Gastrocnemius medialis (tissue), 4 donors: ENCODE measurements at regions not wholly inside any gene's neighbourhood (a gene's known extent, or its start where the extent isn't known, plus 50 kb on each side); places are given as distances from the start of the nearest gene placed in this dataset.

ENCODE experiments used
- ATAC-seq, 2 donors: fragments of 150-250 bp; one replicate each; pipeline ENCODE4 v1.9.1; 2016
- DNase-seq, 2 donors: peaks; one replicate each; pipeline ENCODE4 v3.0.0-alpha.2; 2019
- H3K27ac ChIP-seq, 4 donors: fragments of 200-600 bp; sonication (generic); 1 replicate in 1 of 4; 2 replicates in 3 of 4; pipeline ENCODE4 v1.5.1; 2016 to 2018; ENCODE audit warnings: mild to moderate bottlenecking in 2 of 4, moderate library complexity in 1 of 4
- H3K27me3 ChIP-seq, 3 donors: fragments of 200-600 bp; sonication (generic) in 2 of 3; 1 replicate in 1 of 3; 2 replicates in 2 of 3; pipeline versions ENCODE4 v1.5.1 to v1.6.0; 2016 to 2019; ENCODE audit warnings: mild to moderate bottlenecking in 1 of 3, moderate library complexity in 1 of 3
- H3K36me3 ChIP-seq, 2 donors: fragments of 200-600 bp; sonication (generic) in 1 of 2; one replicate each; pipeline ENCODE4 v1.5.1; 2017 to 2018
- H3K4me1 ChIP-seq, 2 donors: fragments of 200-600 bp; sonication (generic) in 1 of 2; one replicate each; pipeline ENCODE4 v1.5.1; 2016 to 2017; ENCODE audit warnings: mild to moderate bottlenecking in 2 of 2
- H3K4me3 ChIP-seq, 4 donors: fragments of 200-600 bp; sonication (generic) in 3 of 4; 1 replicate in 1 of 4; 2 replicates in 3 of 4; pipeline ENCODE4 v1.5.1; 2016 to 2019; ENCODE audit warnings: mild to moderate bottlenecking in 2 of 4
- H3K9me3 ChIP-seq, 3 donors: fragments of 200-600 bp; sonication (generic) in 2 of 3; 1 replicate in 1 of 3; 2 replicates in 2 of 3; pipeline ENCODE4 v1.5.1; 2016 to 2019
- POLR2A ChIP-seq, 2 donors: fragments of 450-650 bp; IDR thresholded peaks; one replicate each; pipeline ENCODE4 v1.6.1; 2017; ENCODE audit warnings: antibody characterized with exemption in 2 of 2, mild to moderate bottlenecking in 2 of 2, moderate library complexity in 2 of 2
- in situ Hi-C, 4 donors: fragments of 200-750 bp; cut with MboI; loops; one replicate each; pipeline versions ENCODE4 v1.15.0 to v1.8.0; 2017; ENCODE audit warnings: low sequenced_read_pairs in 4 of 4
- intact Hi-C: fragments of 100-400 bp; cut with DNase I; formaldehyde crosslinking; loops from one replicate; pipeline ENCODE4 v1.15.1; 2023; ENCODE audit warnings: low total_unique reads
- TF ChIP-seq, protein P1 (sequence below), 5 experiments: fragments of 450-650 bp in 3 of 5; fragments of 200-600 bp in 2 of 5; sonication (generic) in 2 of 5; IDR thresholded peaks in 4 of 5; conservative IDR thresholded peaks in 1 of 5; 1 replicate in 4 of 5; 2 replicates in 1 of 5; pipeline ENCODE4 v1.5.1; 2016 to 2019; ENCODE audit warnings: antibody characterized with exemption in 5 of 5, mild to moderate bottlenecking in 3 of 5, moderate library complexity in 3 of 5

DNA sequence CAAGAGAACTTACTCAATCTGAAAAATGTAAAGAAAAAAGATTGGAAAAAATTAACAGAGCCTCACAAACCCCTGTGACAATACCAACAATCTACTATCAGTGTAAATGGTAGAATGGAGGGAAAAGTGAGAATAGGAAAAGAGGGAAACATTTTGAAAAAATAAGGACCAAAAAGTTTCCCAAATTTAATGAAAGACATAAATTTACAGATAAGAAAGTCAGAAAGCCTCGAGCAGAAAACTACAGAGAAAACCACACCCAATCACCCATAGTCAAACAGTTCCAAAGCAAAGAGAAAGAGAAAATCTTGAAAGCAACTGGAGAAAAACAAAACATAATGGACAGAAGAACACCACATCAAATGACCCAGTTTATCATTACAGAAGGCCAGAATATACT is 142.7 kb upstream of the DIO3 start:
- TF ChIP-seq, protein P1, sequence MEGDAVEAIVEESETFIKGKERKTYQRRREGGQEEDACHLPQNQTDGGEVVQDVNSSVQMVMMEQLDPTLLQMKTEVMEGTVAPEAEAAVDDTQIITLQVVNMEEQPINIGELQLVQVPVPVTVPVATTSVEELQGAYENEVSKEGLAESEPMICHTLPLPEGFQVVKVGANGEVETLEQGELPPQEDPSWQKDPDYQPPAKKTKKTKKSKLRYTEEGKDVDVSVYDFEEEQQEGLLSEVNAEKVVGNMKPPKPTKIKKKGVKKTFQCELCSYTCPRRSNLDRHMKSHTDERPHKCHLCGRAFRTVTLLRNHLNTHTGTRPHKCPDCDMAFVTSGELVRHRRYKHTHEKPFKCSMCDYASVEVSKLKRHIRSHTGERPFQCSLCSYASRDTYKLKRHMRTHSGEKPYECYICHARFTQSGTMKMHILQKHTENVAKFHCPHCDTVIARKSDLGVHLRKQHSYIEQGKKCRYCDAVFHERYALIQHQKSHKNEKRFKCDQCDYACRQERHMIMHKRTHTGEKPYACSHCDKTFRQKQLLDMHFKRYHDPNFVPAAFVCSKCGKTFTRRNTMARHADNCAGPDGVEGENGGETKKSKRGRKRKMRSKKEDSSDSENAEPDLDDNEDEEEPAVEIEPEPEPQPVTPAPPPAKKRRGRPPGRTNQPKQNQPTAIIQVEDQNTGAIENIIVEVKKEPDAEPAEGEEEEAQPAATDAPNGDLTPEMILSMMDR (IDR thresholded peaks at IDR 0.05 in 4 of 5, conservative IDR thresholded peaks at IDR 0.05 in 1 of 5), result no peak
- TF ChIP-seq POLR2A (IDR thresholded peaks at IDR 0.05), result no peak
- Histone ChIP-seq H3K4me3 (no peak overlapping the region), H3K36me3 (no peaks in the 10 kb centered on the region), H3K9me3 (peaks cover 0 to 4% (median 0%) of the 10 kb centered on the region in 3 donors), H3K27me3 (peaks cover 0 to 9% (median 0%) of the 10 kb centered on the region in 3 donors), H3K4me1 (no peaks in the 10 kb centered on the region), H3K27ac (no peak overlapping the region)
- no peak for DNase-seq
- intact Hi-C loops (no loop called here), in situ Hi-C loops (no loop called here)
- ATAC-seq, result no peak

DNA sequence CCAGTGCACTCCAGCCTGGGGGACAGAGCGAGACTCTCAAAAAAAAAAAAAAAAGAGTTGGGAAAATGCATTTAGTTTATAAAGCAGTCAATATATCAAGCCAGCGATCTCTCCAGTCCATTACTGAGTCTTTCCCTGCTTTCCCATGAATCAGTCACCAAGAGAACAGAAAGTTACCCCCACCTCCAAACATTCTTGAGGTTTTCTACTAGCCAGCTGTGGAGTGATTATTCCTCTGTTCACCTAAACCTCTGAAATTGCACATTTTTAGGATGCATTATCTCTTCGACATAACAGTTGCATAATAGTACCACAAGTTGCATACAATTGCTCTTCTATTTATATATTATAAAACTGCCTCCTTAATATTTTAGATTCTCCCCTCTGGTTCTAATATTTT is 134.8 kb upstream of the DIO3 start:
- peaks cover 0 to 7% (median 0%) of the 10 kb centered on the region in 3 donors for H3K9me3 ChIP-seq
- no peak for ATAC-seq
- intact Hi-C loops, result no loop called here

DNA sequence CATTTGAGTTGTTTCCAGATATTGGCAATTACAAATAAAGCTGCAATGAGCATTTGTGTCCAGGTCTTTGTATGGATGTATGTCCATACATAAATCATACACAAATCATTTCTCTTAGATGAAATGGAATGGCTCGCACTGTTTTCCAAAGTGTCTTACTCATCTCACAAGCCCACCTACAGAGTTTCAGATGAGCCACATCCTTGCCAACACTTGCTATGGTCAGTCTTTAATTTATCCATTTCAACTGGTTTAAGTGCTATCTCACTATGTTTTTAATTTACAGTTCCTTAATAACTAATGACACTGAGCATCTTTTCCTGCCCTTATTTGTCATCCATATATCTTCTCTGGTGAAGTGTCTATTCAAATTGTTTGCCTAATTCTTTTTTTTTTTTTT is 132.9 kb upstream of the DIO3 start:
- no peak for DNase-seq
- no peak for ATAC-seq
- Histone ChIP-seq H3K27ac (no peak overlapping the region), H3K4me1 (no peaks in the 10 kb centered on the region), H3K36me3 (no peaks in the 10 kb centered on the region), H3K27me3 (no peaks in the 10 kb centered on the region), H3K9me3 (peaks cover 0 to 7% (median 0%) of the 10 kb centered on the region in 3 donors), H3K4me3 (no peak overlapping the region)
- TF ChIP-seq, protein P1 (IDR thresholded peaks at IDR 0.05 in 4 of 5, conservative IDR thresholded peaks at IDR 0.05 in 1 of 5), result no peak
- TF ChIP-seq POLR2A (IDR thresholded peaks at IDR 0.05), result no peak
- in situ Hi-C loops, result no loop called here
- intact Hi-C loops, result no loop called here

More for the DNA sequence above, 134.8 kb upstream of the DIO3 start:
- TF ChIP-seq, protein P1 (IDR thresholded peaks at IDR 0.05 in 4 of 5, conservative IDR thresholded peaks at IDR 0.05 in 1 of 5), result no peak
- TF ChIP-seq POLR2A (IDR thresholded peaks at IDR 0.05), result no peak
- no peak for DNase-seq
- Histone ChIP-seq H3K4me3 (no peak overlapping the region), H3K36me3 (no peaks in the 10 kb centered on the region), H3K27me3 (no peaks in the 10 kb centered on the region), H3K27ac (no peak overlapping the region), H3K4me1 (no peaks in the 10 kb centered on the region)
- in situ Hi-C loops, result no loop called here

DNA sequence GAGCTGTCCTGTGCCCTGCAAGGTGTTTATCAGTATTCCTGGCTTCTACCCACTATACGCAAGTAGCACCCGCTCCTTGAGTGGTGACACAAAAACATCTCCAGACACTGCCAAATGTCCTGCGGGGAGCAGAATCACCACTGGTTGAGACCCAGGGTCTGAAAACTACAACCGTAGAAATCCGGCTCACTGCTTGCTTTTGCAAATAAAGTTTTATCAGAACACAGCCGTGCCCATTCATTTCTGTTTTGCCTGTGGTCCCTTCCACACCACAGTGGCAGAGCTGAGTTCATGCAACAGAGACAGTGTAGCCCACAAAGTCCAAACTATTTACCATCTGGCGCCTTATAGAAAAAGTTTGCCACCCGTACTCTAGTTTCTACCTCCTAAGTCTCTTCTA is 125.7 kb upstream of the DIO3 start:
- ATAC-seq (no peak), DNase-seq (no peak)
- intact Hi-C loops (no loop called here), in situ Hi-C loops (no loop called here)
- Histone ChIP-seq H3K36me3 (no peaks in the 10 kb centered on the region), H3K9me3 (no peaks in the 10 kb centered on the region), H3K27me3 (no peaks in the 10 kb centered on the region), H3K4me3 (no peak overlapping the region), H3K27ac (no peak overlapping the region), H3K4me1 (no peaks in the 10 kb centered on the region)
- TF ChIP-seq, protein P1 (IDR thresholded peaks at IDR 0.05 in 4 of 5, conservative IDR thresholded peaks at IDR 0.05 in 1 of 5), result no peak
- no peak for TF ChIP-seq POLR2A (IDR thresholded peaks at IDR 0.05)

DNA sequence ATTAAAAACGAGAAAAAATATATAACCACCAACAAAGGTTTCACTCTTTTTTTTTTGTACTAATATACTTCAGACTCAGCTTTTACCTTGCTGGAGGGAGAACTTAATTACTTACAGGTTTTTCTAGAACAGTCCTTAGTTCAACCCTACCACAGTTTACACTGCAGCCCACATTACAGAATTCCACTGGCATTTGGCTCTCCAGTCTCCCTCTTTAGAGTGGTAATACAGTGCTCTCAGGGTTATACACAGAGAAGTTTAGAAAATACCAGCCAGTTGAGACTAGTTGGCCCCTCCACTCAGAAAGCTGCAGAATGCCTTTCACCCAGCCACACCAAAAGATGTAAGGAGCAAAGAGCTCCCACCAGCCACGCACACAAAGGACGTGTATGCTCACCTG is 122.3 kb upstream of the DIO3 start:
- H3K4me1 ChIP-seq, result no peaks in the 10 kb centered on the region
- TF ChIP-seq, protein P1 (IDR thresholded peaks at IDR 0.05 in 4 of 5, conservative IDR thresholded peaks at IDR 0.05 in 1 of 5), result no peak
- no peak for TF ChIP-seq POLR2A (IDR thresholded peaks at IDR 0.05)
- no peaks in the 10 kb centered on the region for H3K36me3 ChIP-seq
- H3K9me3 ChIP-seq, result no peaks in the 10 kb centered on the region
- H3K4me3 ChIP-seq, result no peak overlapping the region
- DNase-seq, result no peak
- no peaks in the 10 kb centered on the region for H3K27me3 ChIP-seq
- in situ Hi-C loops, result no loop called here
- intact Hi-C loops, result no loop called here
- no peak overlapping the region for H3K27ac ChIP-seq
- no peak for ATAC-seq
